CD4-positive, alpha-beta T cell treated with Interleukin-2 at 100 ng/mL for 4 hours (primary cell): ENCODE measurements at regions not wholly inside any gene's neighbourhood (a gene's known extent, or its start where the extent isn't known, plus 50 kb on each side); places are given as distances from the start of the nearest gene placed in this dataset.
A peak's percentile ranks its signal among the peaks of the same experiment; 100 is the strongest.
"Not testable (repeated sequence)": the region's sequence is repeated elsewhere in the genome, so short reads cannot be mapped to it uniquely, and the experiment has no call there.

Experiments
- DNase-seq: peaks from one replicate; pipeline ENCODE4 v3.0.0-alpha.2; 2020; ENCODE audit warnings: low spot score

GRCh38 chr7:81887098-81888090, 117.5 kb upstream of the HGF start:
- DNase-seq: no peak

- no peak for DNase-seq
Observed at GRCh38 chr7:81886211-81886764, 116.4 kb upstream of the HGF start.

GRCh38 chr7:81884817-81885216, 115.0 kb upstream of the HGF start:
- no peak for DNase-seq

GRCh38 chr7:81883801-81884393, 114.0 kb upstream of the HGF start:
- no peak for DNase-seq

GRCh38 chr7:81882086-81882485, 112.2 kb upstream of the HGF start:
- no peak for DNase-seq

- no peak for DNase-seq
Observed at GRCh38 chr7:81877890-81878289, 108.0 kb upstream of the HGF start.

GRCh38 chr7:81873559-81873958, 103.7 kb upstream of the HGF start:
- DNase-seq: no peak

- DNase-seq: no peak
Observed at GRCh38 chr7:81871606-81872265, 101.9 kb upstream of the HGF start.

- DNase-seq: no peak
Observed at GRCh38 chr7:81870608-81871007, 100.8 kb upstream of the HGF start.

GRCh38 chr7:81869670-81870069, 99.8 kb upstream of the HGF start:
- no peak for DNase-seq

GRCh38 chr7:81865754-81866153, 95.9 kb upstream of the HGF start:
- DNase-seq: no peak

- DNase-seq: no peak
Observed at GRCh38 chr7:81859433-81859832, 89.6 kb upstream of the HGF start.

- DNase-seq: not testable (repeated sequence)
Observed at GRCh38 chr7:81858820-81859219, 89.0 kb upstream of the HGF start.

- no peak for DNase-seq
Observed at GRCh38 chr7:81857385-81857784, 87.5 kb upstream of the HGF start.

GRCh38 chr7:81854518-81854917, 84.7 kb upstream of the HGF start:
- no peak for DNase-seq

GRCh38 chr7:81852701-81853100, 82.9 kb upstream of the HGF start:
- DNase-seq: no peak

GRCh38 chr7:81851413-81851812, 81.6 kb upstream of the HGF start:
- DNase-seq: no peak

- DNase-seq: peak; percentile 11
Observed at GRCh38 chr7:81846398-81846797, 76.6 kb upstream of the HGF start.

GRCh38 chr7:81845744-81846241, 75.9 kb upstream of the HGF start:
- DNase-seq: no peak

GRCh38 chr7:81843657-81844056, 73.8 kb upstream of the HGF start:
- not testable (repeated sequence) for DNase-seq

GRCh38 chr7:81842361-81842760, 72.5 kb upstream of the HGF start:
- DNase-seq: no peak

GRCh38 chr7:81839708-81840369, 70.0 kb upstream of the HGF start:
- DNase-seq: no peak
